SKM-1 (cell line): ENCODE measurements at regions not wholly inside any gene's neighbourhood (a gene's known extent, or its start where the extent isn't known, plus 50 kb on each side); places are given as distances from the start of the nearest gene placed in this dataset.
"Not testable (repeated sequence)": the region's sequence is repeated elsewhere in the genome, so short reads cannot be mapped to it uniquely, and the experiment has no call there.

Source experiments
- DNase-seq: peaks from one replicate; lab custom pipeline; 2025; ENCODE audit not compliant: unreplicated experiment; lab: John Stamatoyannopoulos, UW

GRCh38 chr15:70241561-70242320 is 144.0 kb upstream of the TLE3 start:
- no peak for DNase-seq

GRCh38 chr15:70240820-70241430 is 143.2 kb upstream of the TLE3 start:
- no peak for DNase-seq

- DNase-seq = no peak
Observed at GRCh38 chr15:70240082-70240481, 142.4 kb upstream of the TLE3 start.

GRCh38 chr15:70238917-70239316 is 141.2 kb upstream of the TLE3 start:
- no peak for DNase-seq

GRCh38 chr15:70237626-70238025 is 139.9 kb upstream of the TLE3 start:
- no peak for DNase-seq

- DNase-seq = no peak
Observed at GRCh38 chr15:70236341-70237086, 138.8 kb upstream of the TLE3 start.

- DNase-seq = no peak
Observed at GRCh38 chr15:70235347-70235746, 137.6 kb upstream of the TLE3 start.

GRCh38 chr15:70234256-70234905 is 136.7 kb upstream of the TLE3 start:
- DNase-seq = no peak

GRCh38 chr15:70231484-70231883 is 133.8 kb upstream of the TLE3 start:
- no peak for DNase-seq

- DNase-seq = not testable (repeated sequence)
Observed at GRCh38 chr15:70227918-70228317, 130.2 kb upstream of the TLE3 start.

- DNase-seq = no peak
Observed at GRCh38 chr15:70227147-70227546, 129.4 kb upstream of the TLE3 start.

- no peak for DNase-seq
Observed at GRCh38 chr15:70226337-70226980, 128.7 kb upstream of the TLE3 start.

- no peak for DNase-seq
Observed at GRCh38 chr15:70225416-70225815, 127.7 kb upstream of the TLE3 start.

GRCh38 chr15:70222606-70223005 is 124.9 kb upstream of the TLE3 start:
- DNase-seq = no peak

- no peak for DNase-seq
Observed at GRCh38 chr15:70220490-70221096, 122.9 kb upstream of the TLE3 start.

- no peak for DNase-seq
Observed at GRCh38 chr15:70219966-70220365, 122.2 kb upstream of the TLE3 start.

- no peak for DNase-seq
Observed at GRCh38 chr15:70219256-70219895, 121.7 kb upstream of the TLE3 start.

GRCh38 chr15:70217226-70218160 is 119.8 kb upstream of the TLE3 start:
- DNase-seq = no peak

GRCh38 chr15:70215951-70216350 is 118.2 kb upstream of the TLE3 start:
- DNase-seq = no peak
